ENCODE measurements at regions not wholly inside any gene's neighbourhood (a gene's known extent, or its start where the extent isn't known, plus 50 kb on each side); places are given as distances from the start of the nearest gene placed in this dataset.

GRCh38 chr13:60214213-60215055 is 50.7 kb upstream of the DIAPH3 start:
- TF ChIP-seq CTCF (IDR thresholded peaks at IDR 0.05; ENCODE audit: poor library complexity, severe bottlenecking) (no peak), EZH2 (IDR thresholded peaks at IDR 0.05; ENCODE audit: borderline replicate concordance, insufficient read depth, low read length, poor library complexity, severe bottlenecking) (no peak), TAF1 (IDR thresholded peaks at IDR 0.05; ENCODE audit: low read depth) (no peak), RAD21 (conservative IDR thresholded peaks at IDR 0.05) (no peak), POLR2AphosphoS5 (IDR thresholded peaks at IDR 0.05) (no peak), EP300 (conservative IDR thresholded peaks at IDR 0.05; ENCODE audit: poor library complexity, severe bottlenecking) (no peak), SMC3 (conservative IDR thresholded peaks at IDR 0.05; ENCODE audit: poor library complexity) (no peak), REST (IDR thresholded peaks at IDR 0.05; ENCODE audit: borderline replicate concordance) (no peak), MXI1 (conservative IDR thresholded peaks at IDR 0.05; ENCODE audit: poor library complexity, severe bottlenecking) (no peak)
